ENCODE measurements at regions not wholly inside any gene's neighbourhood (a gene's known extent, or its start where the extent isn't known, plus 50 kb on each side); places are given as distances from the start of the nearest gene placed in this dataset.
"Not testable (repeated sequence)": the region's sequence is repeated elsewhere in the genome, so short reads cannot be mapped to it uniquely, and the experiment has no call there.

GRCh38 chr21:28699186-28699585 lies 293.5 kb downstream of the LTN1 start:
- DNase-seq: no peak

GRCh38 chr21:28696844-28697410 lies 295.8 kb downstream of the LTN1 start:
- DNase-seq: no peak

GRCh38 chr21:28693476-28693875 lies 299.2 kb downstream of the LTN1 start:
- DNase-seq: no peak

- no peak for DNase-seq
Observed at GRCh38 chr21:28690196-28690595, 302.5 kb downstream of the LTN1 start.

GRCh38 chr21:28688381-28688780 lies 304.3 kb downstream of the LTN1 start:
- no peak for DNase-seq

GRCh38 chr21:28687586-28687985 lies 305.1 kb downstream of the LTN1 start:
- DNase-seq: no peak

- no peak for DNase-seq
Observed at GRCh38 chr21:28683982-28684752, 308.5 kb downstream of the LTN1 start.

GRCh38 chr21:28682884-28683283 lies 309.8 kb downstream of the LTN1 start:
- DNase-seq: not testable (repeated sequence)

- DNase-seq: not testable (repeated sequence)
Observed at GRCh38 chr21:28677096-28677495, 315.6 kb downstream of the LTN1 start.

- DNase-seq: no peak
Observed at GRCh38 chr21:28675331-28676041, 317.2 kb downstream of the LTN1 start.

GRCh38 chr21:28674763-28675162 lies 317.9 kb downstream of the LTN1 start:
- no peak for DNase-seq

- no peak for DNase-seq
Observed at GRCh38 chr21:28671549-28672195, 321.0 kb downstream of the LTN1 start.

GRCh38 chr21:28669971-28670653 lies 322.6 kb downstream of the LTN1 start:
- DNase-seq: no peak

- DNase-seq: no peak
Observed at GRCh38 chr21:28669321-28669720, 323.4 kb downstream of the LTN1 start.

- no peak for DNase-seq
Observed at GRCh38 chr21:28663754-28664153, 328.9 kb downstream of the LTN1 start.

- no peak for DNase-seq
Observed at GRCh38 chr21:28663111-28663693, 329.5 kb downstream of the LTN1 start.

- DNase-seq: no peak
Observed at GRCh38 chr21:28657566-28657965, 335.1 kb downstream of the LTN1 start.

- no peak for DNase-seq
Observed at GRCh38 chr21:28655471-28655870, 337.2 kb downstream of the LTN1 start.

GRCh38 chr21:28654406-28654805 lies 338.3 kb downstream of the LTN1 start:
- no peak for DNase-seq

- no peak for DNase-seq
Observed at GRCh38 chr21:28644762-28645161, 347.9 kb downstream of the LTN1 start.

GRCh38 chr21:28642891-28643290 lies 349.8 kb downstream of the LTN1 start:
- DNase-seq: no peak

GRCh38 chr21:28641731-28642130 lies 350.9 kb downstream of the LTN1 start:
- DNase-seq: no peak

- no peak for DNase-seq
Observed at GRCh38 chr21:28640326-28640725, 352.4 kb downstream of the LTN1 start.
